T-helper 1 cell treated with Interleukin-12 subunit alpha and Interleukin-12 subunit beta and Interleukin-4 antibody, amounts not matched to agents 30 μg/mL and 1 μg/mL, for 36 hours (primary cell): ENCODE measurements at regions not wholly inside any gene's neighbourhood (a gene's known extent, or its start where the extent isn't known, plus 50 kb on each side); places are given as distances from the start of the nearest gene placed in this dataset.
"Not testable (repeated sequence)": the region's sequence is repeated elsewhere in the genome, so short reads cannot be mapped to it uniquely, and the experiment has no call there.

ENCODE experiments used
- H3K27ac Mint-ChIP-seq: one replicate; pipeline ENCODE4 v1.8.0; 2021; ENCODE audit warnings: mild to moderate bottlenecking, mixed read lengths
- H3K27me3 Mint-ChIP-seq: one replicate; pipeline ENCODE4 v1.8.0; 2021; ENCODE audit warnings: low read depth, mixed read lengths
- H3K36me3 Mint-ChIP-seq: one replicate; pipeline ENCODE4 v1.8.0; 2021; ENCODE audit warnings: low read depth, mixed read lengths
- H3K4me1 Mint-ChIP-seq: one replicate; pipeline ENCODE4 v1.8.0; 2021; ENCODE audit warnings: low read depth, mixed read lengths
- H3K4me3 Mint-ChIP-seq: one replicate; pipeline ENCODE4 v1.8.0; 2021; ENCODE audit warnings: mild to moderate bottlenecking, moderate library complexity, mixed read lengths
- H3K9me3 Mint-ChIP-seq: one replicate; pipeline ENCODE4 v1.8.0; 2021; ENCODE audit warnings: mixed read lengths

DNA sequence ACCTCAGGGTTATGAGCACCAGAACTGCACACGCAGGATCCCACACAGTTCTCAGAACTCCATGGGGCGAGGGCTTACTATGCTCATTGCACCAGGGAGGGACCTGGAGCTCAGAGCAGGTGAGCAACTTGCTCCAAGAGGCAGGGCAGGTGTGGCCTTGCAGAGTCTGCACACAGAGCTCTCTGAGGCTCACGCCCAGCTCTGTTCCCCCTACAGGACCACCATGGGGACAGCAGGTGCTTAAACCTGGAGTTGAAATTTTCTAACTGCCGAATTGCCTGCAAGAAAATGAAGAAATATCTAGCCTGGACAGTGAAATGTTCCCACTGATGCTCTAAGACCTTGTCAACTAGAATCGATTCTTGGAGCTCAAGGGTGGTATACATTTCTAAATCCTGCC, 49.9 kb upstream of the MSMB start:
- H3K36me3 Mint-ChIP-seq, H3K27me3 Mint-ChIP-seq, H3K9me3 Mint-ChIP-seq, H3K4me3 Mint-ChIP-seq: not testable (repeated sequence)
- peaks cover 28% of the 10 kb centered on the region for H3K4me1 Mint-ChIP-seq
- H3K27ac Mint-ChIP-seq: peak overlapping the region; percentile 21

DNA sequence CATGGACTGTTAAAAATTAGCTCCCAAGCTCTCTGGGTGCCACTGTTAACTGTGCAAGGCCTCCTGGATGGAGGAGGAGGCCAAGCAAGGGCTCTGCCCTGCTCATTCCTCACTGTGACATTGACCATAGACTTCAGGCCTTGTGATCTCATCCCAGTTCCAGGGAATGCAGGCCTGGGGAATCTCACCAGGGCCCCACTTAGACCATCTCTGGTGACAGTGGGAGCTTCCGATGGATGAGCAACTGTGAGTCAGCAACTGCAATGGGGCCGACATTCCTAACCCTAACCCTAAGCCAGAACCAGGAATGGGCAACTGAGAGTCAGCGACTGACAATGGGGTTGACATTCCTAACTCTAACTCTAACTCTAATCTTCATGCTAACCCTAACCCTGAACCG, 50.4 kb upstream of the MSMB start:
- H3K4me3 Mint-ChIP-seq: no peak overlapping the region
- H3K27ac Mint-ChIP-seq: peak overlapping the region; percentile 87
- peaks cover 26% of the 10 kb centered on the region for H3K4me1 Mint-ChIP-seq
- H3K27me3 Mint-ChIP-seq: no peaks in the 10 kb centered on the region
- H3K36me3 Mint-ChIP-seq: peaks cover 3% of the 10 kb centered on the region
- H3K9me3 Mint-ChIP-seq: no peaks in the 10 kb centered on the region

DNA sequence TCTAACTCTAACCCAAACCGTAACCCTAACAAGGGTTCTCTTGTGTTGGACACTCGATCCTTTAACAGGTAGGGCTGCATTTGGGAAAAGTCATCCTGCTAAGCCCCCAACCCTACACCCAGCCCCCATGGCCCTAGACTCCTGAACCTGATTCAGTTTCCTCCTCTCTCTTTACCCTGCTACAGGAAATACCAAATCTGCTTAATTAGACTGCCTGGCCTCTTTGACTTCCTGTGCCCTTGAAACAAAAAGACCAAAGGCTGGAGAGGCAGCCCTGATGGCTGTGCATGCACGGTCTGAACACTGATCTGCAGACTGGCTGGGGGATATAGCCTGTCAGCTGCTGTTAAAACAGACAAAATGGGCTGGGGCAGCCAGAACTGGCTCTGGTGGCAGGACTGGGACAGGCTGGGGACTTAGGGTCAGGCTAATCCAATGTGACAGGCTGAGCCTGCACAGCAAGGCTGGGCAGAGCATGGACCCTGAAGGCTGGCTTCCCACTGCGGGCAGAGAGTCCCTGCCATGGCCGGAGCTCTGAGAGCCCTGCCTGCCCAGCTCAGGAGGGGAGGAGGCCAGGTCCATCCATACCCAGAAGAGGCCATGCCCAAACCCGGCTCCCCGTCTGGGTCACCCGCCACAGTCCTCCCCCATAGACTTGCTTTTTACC, 51.0 kb upstream of the MSMB start:
- H3K36me3 Mint-ChIP-seq: peaks cover 3% of the 10 kb centered on the region
- peak overlapping the region; percentile 77 for H3K4me3 Mint-ChIP-seq
- H3K27me3 Mint-ChIP-seq: no peaks in the 10 kb centered on the region
- peak overlapping the region; percentile 87 for H3K27ac Mint-ChIP-seq
- H3K9me3 Mint-ChIP-seq: no peaks in the 10 kb centered on the region
- peaks cover 24% of the 10 kb centered on the region for H3K4me1 Mint-ChIP-seq

DNA sequence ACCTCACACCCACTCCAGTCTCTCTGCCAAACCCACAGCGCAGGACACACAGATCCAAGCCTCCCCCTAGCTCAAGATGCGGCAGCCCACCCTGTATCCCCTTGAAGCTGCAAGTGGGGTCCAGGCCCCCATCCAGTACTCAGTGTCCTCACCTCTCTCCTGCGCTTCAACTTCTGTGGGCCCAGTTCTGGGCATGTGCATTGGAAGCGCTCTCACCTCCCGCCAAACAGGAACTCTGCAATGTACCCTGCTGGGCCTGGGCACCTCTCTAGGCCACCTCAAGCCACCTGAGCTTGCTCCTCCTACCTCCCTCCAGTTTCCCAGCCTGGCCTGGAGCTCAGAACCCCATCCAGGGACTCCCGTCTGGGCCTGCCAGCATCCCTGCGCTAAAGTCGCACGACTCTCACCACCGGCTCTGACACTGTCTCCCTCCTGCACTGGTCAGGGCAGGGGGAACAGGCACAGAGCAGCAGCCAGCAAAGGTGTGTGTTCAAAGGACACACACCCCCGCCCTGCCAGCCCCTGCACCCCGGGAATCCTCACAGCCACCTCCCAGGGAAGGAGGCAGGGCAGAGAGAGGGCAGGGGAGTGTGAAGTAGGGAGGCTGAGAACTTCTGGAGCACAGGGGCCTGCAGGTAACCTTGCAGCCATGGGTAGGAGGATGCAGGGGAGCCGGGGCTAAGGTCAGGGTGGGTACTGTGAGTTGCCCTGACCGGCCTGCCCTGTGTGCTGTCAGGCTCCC, 51.7 kb upstream of the MSMB start:
- peak overlapping the region; percentile 7 for H3K4me3 Mint-ChIP-seq
- peak overlapping the region; percentile 41 for H3K27ac Mint-ChIP-seq
- H3K9me3 Mint-ChIP-seq: no peaks in the 10 kb centered on the region
- no peaks in the 10 kb centered on the region for H3K27me3 Mint-ChIP-seq
- H3K4me1 Mint-ChIP-seq: peaks cover 24% of the 10 kb centered on the region
- peaks cover 3% of the 10 kb centered on the region for H3K36me3 Mint-ChIP-seq

DNA sequence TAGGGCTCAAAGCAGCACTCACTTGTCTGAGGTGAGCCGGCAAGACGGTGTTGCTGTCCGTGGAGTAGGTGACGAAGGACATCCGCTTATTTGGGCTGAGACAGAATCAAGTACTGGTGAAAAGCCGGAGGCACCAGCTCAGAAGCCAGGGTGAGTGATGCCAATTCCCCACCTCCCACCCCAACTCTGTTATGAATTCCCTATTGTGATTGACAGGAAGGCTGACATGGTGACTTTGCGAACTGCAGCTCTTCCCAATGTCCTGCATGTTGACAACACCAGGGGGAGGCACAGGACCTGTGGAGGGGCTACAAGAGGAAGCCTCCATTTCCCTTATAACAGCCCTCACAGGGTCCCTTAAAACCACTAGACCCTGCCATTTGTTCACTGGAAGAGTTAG, 52.3 kb upstream of the MSMB start:
- Mint-ChIP-seq H3K27me3 (no peaks in the 10 kb centered on the region), H3K27ac (no peak overlapping the region), H3K36me3 (peaks cover 3% of the 10 kb centered on the region), H3K4me1 (peaks cover 24% of the 10 kb centered on the region), H3K4me3 (no peak overlapping the region), H3K9me3 (no peaks in the 10 kb centered on the region)

DNA sequence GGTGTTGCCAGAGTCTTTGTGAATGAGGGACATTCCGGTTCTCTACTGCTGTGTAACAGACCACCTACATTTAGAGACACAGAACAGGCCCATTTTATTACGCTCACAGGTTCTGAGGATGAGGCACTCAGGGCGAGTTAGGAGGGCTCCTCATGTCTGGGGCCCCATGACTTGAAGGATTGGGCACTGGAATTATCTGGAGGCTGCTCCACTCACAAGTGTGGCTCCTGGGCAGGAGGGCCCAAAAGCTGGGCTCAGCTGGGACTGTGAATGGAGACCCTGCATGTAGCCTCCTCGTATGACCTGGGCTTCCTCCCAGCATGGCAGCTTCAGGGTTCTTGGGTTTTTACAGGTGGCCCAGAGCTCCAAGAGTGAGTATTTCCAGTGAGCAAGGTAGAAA, 52.9 kb upstream of the MSMB start:
- H3K27me3 Mint-ChIP-seq, H3K9me3 Mint-ChIP-seq, H3K36me3 Mint-ChIP-seq, H3K4me3 Mint-ChIP-seq, H3K27ac Mint-ChIP-seq: not testable (repeated sequence)
- H3K4me1 Mint-ChIP-seq: peaks cover 24% of the 10 kb centered on the region

DNA sequence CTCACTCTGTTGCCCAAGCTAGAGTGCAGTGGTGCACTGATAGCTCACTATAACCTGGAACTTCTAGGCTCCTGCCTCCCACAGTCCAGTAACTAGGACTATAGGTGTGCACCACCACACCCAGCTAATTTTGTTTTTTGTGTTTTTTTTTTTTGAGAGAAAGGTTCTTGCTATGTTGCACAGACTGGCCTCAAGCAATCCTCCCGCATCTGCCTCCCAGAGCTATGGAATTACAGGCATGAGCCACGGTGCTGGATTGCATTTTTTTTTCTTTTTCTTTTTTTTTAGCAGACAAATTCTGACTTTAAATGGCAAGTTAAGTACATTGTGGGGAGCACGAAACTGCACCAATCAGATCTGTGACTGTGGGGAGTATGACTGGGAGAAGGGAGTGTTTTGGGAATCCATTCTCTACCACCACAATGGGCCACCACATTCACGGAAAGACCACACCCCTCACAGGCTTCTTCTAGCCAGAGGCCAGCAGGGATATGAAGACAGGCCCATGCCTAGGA, 58.1 kb upstream of the MSMB start:
- Mint-ChIP-seq H3K4me1 (peaks cover 14% of the 10 kb centered on the region), H3K4me3 (no peak overlapping the region), H3K36me3 (no peaks in the 10 kb centered on the region), H3K27me3 (peaks cover 27% of the 10 kb centered on the region), H3K9me3 (no peaks in the 10 kb centered on the region), H3K27ac (no peak overlapping the region)

DNA sequence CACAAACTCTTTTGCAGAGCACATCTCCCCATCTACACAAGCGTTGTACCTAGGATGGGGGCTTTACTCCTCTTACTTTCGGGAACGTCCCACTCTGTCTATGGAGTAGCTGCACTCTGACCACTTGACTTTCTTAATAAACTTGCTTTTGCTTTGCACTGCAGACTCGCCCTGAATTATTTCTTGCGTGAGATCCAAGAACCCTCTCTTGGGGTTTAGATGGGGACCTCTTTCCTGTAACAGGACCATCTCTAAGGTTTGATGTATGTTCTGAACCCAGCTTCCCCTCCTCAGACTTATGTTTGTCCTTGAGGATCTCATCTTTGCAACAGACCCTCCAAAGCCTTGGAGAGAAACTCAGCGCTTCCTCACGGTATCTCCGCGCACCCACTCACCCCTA, 59.3 kb upstream of the MSMB start:
- Mint-ChIP-seq H3K27me3 (peaks cover 27% of the 10 kb centered on the region), H3K4me1 (peaks cover 14% of the 10 kb centered on the region), H3K4me3 (peak overlapping the region; percentile 82)
- not testable (repeated sequence) for H3K27ac Mint-ChIP-seq, H3K9me3 Mint-ChIP-seq, H3K36me3 Mint-ChIP-seq

DNA sequence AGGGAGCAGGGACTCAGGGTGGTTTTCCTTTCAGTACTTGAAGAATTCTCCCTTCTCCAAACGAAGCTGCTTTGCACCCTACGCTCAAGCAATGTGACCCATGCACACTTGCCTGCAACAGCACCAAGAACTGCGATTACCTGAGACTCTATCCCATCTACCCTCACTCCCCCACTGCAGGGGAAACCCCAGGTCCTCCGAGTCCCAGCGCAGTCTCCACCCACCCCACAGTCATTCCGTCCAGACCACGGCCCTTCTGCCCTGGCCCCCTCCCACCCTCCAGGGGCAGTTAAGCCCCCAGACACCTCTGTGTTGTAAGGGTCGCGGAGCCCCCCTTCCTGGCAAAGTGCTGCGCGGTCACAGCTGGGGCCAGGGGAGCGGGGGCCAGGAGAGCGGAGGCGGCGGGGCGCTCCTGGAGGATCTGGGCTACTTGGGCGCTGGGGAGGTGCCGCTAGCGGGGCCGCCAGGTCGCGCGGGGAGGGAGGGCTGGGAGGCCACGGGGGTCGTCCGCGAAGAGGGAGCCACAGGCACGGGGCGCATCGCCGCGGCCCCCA, 59.9 kb upstream of the MSMB start:
- Mint-ChIP-seq H3K27me3 (peaks cover 27% of the 10 kb centered on the region), H3K4me3 (peak overlapping the region; percentile 82), H3K4me1 (peaks cover 14% of the 10 kb centered on the region)
- not testable (repeated sequence) for H3K9me3 Mint-ChIP-seq, H3K27ac Mint-ChIP-seq, H3K36me3 Mint-ChIP-seq

DNA sequence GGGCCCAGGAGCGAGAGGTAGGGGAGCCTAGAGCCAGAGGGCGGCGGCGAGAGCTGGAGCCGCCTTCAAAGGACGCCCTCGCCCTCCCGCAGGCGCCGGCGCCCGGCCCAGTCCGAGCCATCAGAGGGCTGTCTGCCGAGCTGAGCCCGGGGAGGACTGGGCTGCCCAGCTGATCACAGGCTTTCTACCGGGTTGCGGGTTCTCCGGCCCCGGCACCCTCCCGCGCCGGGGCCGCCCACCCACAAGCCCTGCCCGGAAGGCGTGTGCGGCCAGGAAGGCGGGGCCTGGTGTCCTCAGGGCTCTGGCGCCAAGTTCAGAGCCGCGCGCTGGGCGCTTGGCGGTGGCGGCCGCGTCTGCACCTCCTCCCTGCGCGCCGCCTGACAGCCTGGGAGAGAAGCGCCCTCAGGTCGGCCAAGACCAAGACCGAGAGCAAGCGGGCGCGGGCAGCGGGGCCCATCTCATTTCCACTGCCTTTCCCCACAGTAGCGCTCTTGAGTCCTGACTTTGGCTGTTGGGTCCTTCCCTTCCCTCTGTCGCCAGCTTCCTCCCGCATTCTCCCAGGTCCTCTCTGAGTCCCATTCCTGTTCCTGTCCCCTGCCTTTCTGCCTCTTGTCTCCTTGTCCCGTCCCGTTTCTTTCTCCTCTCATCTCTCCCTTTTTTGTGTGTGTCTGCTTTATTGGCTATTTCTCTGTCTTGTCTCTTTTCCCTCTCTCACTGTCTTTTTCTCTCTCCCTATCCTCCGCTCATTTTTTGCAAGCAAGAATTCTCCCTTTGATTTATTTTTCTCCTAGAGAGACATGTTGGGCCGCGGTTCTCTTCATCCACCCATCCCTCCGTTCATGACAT, 60.6 kb upstream of the MSMB start:
- H3K27ac Mint-ChIP-seq: no peak overlapping the region
- H3K9me3 Mint-ChIP-seq: no peaks in the 10 kb centered on the region
- no peaks in the 10 kb centered on the region for H3K36me3 Mint-ChIP-seq
- H3K27me3 Mint-ChIP-seq: peaks cover 27% of the 10 kb centered on the region
- peaks cover 14% of the 10 kb centered on the region for H3K4me1 Mint-ChIP-seq
- H3K4me3 Mint-ChIP-seq: peak overlapping the region; percentile 85

DNA sequence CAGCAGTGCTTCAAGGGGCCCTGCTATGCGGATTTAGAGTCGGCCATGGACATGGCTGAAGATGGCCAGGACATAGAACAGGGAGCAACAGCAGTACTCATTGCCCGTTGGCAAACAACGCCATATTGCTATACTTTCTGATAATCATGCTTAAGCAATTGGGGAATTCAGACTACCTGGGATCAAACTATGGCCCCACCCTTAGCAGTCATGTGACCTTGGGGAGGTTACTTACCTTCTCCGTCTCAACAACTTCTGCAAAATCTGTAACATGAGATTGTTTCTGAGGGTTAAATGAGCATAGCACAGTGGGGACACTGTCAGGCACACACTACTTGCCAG, 62.1 kb upstream of the MSMB start:
- H3K27me3 Mint-ChIP-seq: peaks cover 27% of the 10 kb centered on the region
- not testable (repeated sequence) for H3K4me3 Mint-ChIP-seq

DNA sequence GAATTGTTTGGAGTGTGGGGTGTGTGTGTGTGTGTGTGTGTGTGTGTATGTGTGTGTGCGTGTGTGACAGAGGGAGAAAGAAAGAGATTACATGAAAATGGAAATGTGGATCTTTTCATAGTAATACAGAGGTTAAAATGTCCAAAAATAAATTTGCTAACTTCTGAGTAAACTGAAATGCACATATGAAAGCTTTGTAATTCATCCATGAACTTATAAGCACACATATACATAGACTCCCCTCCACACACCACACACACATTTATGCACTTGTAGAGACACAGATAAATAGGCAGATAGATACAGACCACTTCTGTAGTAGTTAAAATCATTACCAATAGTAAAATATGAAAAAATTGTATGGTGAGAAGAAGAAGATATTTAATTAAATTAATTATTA, 108.2 kb upstream of the MSMB start:
- not testable (repeated sequence) for H3K4me3 Mint-ChIP-seq, H3K27me3 Mint-ChIP-seq, H3K4me1 Mint-ChIP-seq, H3K36me3 Mint-ChIP-seq, H3K27ac Mint-ChIP-seq, H3K9me3 Mint-ChIP-seq

More for the DNA sequence above, 62.1 kb upstream of the MSMB start:
- not testable (repeated sequence) for H3K36me3 Mint-ChIP-seq, H3K9me3 Mint-ChIP-seq, H3K27ac Mint-ChIP-seq
- H3K4me1 Mint-ChIP-seq: peaks cover 14% of the 10 kb centered on the region

DNA sequence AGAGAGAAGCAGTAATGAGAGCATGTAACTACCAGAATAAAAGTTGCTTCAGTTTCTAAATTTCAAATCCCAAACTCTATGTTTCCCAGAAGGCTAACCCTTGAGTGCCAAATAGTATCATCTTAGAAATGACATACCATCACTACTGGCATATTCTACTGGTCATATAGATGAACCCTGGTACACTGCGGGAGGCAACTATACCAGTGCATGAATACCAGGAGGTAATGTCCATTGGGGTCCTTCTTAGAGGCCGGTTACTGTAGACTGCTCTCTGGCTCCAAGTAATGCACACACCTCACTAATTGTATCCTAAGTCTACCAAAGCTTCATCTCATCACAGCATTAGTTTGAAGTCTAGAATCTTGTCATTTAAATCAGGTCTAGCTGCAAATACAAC, 108.6 kb upstream of the MSMB start:
- not testable (repeated sequence) for H3K27me3 Mint-ChIP-seq, H3K27ac Mint-ChIP-seq, H3K4me1 Mint-ChIP-seq, H3K9me3 Mint-ChIP-seq, H3K4me3 Mint-ChIP-seq, H3K36me3 Mint-ChIP-seq

DNA sequence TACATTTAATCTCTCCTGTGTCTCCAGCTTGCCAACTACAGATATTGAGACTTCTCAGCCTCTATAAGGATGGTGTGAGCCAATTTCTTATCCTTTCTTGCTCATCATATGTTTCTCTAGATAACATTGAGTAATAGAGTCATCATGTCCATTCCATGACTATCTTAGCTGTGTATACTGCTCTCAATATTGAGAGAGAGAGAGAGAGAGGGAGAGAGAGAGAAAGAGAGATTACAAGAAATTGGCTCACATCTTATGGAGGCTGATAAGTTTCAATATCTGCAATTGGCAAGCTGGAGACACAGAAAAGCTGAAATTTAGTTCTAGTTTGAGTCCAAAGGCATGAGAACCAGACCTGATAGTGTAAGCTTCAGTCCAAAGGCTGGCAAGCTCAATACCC, 110.8 kb upstream of the MSMB start:
- H3K4me3 Mint-ChIP-seq, H3K27ac Mint-ChIP-seq, H3K27me3 Mint-ChIP-seq, H3K36me3 Mint-ChIP-seq, H3K4me1 Mint-ChIP-seq, H3K9me3 Mint-ChIP-seq: not testable (repeated sequence)

DNA sequence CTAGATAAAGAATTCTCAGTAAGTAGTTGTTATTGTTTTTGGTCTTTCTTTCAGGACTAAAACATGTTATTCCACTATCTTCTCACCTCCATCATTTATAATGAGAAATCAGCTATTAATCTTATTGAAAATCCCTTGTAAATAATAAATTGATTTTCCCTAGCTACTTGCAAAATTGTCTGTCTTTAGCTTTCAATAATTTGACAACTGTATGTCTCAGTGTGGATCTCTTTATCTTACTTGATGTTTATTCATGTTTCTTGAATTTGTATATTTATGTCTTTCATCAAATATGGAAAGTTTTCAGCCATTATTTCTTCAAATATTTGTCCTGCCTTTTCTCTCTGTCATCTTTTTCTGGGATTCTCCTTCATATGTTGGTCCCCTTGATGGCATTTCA, 117.1 kb upstream of the ANTXRL start:
- no peak overlapping the region for H3K27ac Mint-ChIP-seq
- H3K9me3 Mint-ChIP-seq: peaks cover 5% of the 10 kb centered on the region
- H3K4me1 Mint-ChIP-seq: no peaks in the 10 kb centered on the region
- no peak overlapping the region for H3K4me3 Mint-ChIP-seq
- peaks cover 33% of the 10 kb centered on the region for H3K27me3 Mint-ChIP-seq
- H3K36me3 Mint-ChIP-seq: peaks cover 2% of the 10 kb centered on the region
